ENCODE measurements at regions not wholly inside any gene's neighbourhood (a gene's known extent, or its start where the extent isn't known, plus 50 kb on each side); places are given as distances from the start of the nearest gene placed in this dataset.

- no peak for DNase-seq (ENCODE audit: low read depth)
Observed at GRCh38 chr4:13181681-13182080, 302.5 kb downstream of the RAB28 start.

GRCh38 chr4:13180701-13181100 is 303.4 kb downstream of the RAB28 start:
- DNase-seq (ENCODE audit: low read depth), result no peak

DNA sequence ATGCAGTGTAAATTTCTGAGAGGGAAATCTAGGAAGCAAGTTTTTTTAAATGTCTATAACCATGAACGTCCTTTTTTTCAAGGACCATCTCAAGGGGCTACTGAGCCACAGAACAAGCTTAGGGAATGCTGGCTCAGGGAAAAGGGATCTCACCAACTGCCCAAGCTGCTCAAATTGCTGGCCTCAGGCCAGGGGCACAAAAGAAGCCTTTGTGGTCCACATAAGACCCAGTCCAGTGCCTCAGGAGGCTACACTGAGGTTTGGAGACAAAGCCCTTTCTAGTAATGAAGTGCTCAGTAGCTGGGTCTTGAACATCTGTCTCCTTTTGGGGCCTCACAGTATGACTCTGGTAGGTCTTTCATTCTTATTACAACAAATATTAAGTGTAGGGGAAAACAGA is 305.5 kb downstream of the RAB28 start:
- no peak for DNase-seq (ENCODE audit: low read depth)

DNA sequence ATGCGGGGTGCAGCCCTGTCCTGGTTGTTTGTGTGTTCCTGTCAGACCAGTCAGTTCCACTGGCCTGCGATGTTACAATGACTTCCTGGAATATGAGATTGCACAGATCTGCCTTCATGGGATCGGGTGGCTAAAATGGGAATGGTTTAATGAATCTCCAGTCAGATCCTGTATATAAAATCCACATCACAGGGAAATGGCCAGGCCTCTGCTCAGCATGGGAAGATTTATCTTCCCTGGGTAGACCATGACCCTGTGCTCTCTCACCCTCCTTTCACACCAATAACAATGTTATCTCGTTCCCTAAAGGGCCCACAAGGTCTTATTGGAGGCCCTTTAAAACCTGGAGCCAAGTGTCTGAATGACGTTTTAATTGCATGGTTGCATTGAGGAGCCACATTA is 307.4 kb downstream of the RAB28 start:
- DNase-seq (ENCODE audit: low read depth), result no peak

DNA sequence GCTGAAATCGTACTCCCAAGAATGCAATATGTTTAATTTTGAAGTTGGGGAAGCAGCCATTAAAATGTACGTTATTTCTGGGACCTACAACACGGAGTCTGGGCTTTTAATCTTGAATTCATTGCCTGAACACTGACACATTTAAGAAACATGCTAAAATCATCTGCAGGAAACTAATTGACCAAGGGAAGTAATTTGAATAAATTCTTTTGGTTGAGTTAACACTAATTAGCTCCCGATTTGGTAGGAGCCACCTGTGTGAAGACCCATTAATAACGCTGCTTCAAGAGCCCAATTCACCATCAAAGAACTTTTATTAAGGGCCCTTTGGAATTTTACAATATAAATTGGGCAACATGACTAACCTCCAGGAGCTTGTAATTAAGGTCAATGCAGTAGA is 309.2 kb downstream of the RAB28 start:
- no peak for DNase-seq (ENCODE audit: low read depth)

GRCh38 chr4:13174001-13174400 is 310.1 kb downstream of the RAB28 start:
- no peak for DNase-seq (ENCODE audit: low read depth)

GRCh38 chr4:13171292-13172057 is 312.7 kb downstream of the RAB28 start:
- DNase-seq (ENCODE audit: low read depth), result no peak

DNA sequence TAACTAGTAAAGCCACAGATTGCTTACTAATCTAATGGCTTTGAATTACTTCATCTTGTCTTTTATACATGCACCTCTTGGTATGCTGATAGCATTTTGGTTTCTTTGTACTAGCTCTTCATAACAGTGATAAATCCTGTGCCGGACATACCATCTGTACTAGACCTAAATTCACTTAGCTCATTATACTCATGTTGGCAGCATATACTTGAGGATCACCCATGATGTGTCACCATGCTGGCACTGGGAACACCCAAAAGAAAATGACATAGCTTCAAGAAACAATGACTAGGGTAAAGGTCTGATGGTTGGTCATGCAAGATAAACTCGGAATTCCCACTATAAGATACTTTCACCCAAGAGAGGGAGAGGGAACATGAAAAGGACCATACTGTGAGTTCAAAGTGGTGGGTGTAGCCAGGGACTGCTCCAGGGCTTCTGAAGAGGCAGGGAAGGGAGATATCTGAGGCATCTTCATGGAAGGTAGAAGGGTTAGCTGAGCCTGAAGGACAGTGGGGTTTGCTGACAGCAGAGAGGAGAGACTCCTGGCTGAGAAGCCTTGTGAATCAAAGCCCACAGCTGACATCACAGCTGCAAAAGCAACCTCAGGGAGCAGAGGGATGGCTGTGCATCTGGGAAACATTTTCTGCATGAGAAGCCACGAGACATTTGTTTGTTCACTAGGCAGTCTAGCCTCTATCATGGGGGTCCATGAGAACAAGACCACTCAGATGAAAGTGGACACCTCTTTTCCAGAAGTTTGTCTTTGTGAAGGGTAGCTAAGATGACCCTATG is 314.2 kb downstream of the RAB28 start:
- no peak for DNase-seq (ENCODE audit: low read depth)

GRCh38 chr4:13168326-13168725 is 315.8 kb downstream of the RAB28 start:
- DNase-seq (ENCODE audit: low read depth), result no peak

- DNase-seq (ENCODE audit: low read depth), result no peak
Observed at GRCh38 chr4:13166214-13166613, 317.9 kb downstream of the RAB28 start.

- DNase-seq (ENCODE audit: low read depth), result no peak
Observed at GRCh38 chr4:13164783-13165331, 319.3 kb downstream of the RAB28 start.

DNA sequence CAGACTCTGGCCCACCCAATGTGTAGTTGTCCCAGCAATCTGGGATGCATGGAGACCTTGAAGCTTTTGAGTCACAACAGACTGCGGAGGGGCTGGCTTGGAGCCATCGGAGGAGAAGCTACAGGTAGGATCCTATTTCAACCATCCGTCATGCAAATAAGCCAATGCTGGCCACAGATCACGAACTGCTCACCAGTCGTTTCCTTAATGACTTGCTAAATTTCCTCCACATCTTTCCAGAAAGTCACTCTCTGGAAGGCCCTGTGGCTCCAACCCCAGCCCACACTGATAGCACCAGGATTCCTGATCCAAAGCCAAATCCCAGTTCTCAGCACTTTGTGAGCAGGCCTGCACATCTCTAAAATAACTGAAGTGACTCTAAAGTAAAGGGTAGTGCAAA is 321.3 kb downstream of the RAB28 start:
- DNase-seq (ENCODE audit: low read depth), result no peak

- no peak for DNase-seq (ENCODE audit: low read depth)
Observed at GRCh38 chr4:13160920-13161319, 323.2 kb downstream of the RAB28 start.

DNA sequence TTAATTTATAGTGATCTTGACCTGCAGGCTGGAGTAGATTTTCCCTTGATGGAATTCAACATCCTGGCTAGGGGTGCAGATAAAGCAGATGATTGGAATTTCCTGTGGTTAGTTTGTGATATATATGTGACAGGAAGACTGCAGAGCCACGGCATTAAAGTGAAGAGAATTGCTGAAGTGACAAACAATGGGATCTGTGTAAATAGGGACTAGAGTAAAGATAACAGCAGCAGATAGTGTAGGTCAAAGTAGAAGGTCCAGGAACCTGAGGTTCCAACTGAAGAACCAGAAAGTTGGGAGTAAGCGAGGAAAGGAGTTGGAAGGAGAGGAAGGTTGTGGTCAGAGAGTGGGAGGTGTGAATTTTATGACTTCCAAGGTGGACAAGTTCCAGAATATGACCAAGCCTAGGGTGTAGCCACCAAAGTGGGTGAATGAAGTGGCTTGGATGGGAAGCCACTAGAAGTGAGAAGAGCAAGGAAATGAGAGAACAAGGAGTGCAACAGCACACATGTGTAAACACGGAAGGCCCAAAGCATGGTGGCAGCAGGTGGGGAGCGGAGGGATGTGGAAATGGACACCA is 325.0 kb downstream of the RAB28 start:
- DNase-seq (ENCODE audit: low read depth), result no peak

DNA sequence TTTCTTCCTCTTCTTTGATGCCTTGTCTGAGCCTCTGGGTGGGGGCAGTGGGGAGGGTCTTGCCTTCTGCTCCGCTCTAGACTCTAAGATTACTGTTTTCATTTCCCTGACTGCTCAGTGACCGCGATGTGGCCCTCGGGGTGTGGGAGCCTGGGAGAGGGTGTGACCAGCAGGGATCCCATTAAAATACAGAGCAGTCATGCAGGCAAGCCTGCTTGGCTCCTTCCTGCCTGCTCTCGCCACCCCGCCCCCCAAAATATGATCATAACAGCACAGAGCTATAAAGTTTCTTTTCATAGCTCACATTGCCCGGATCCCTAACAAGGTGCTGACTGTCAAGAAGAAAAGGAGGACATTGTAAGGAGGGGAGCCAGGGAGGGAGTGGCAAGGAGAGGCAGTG is 332.9 kb downstream of the RAB28 start:
- no peak for DNase-seq (ENCODE audit: low read depth)

DNA sequence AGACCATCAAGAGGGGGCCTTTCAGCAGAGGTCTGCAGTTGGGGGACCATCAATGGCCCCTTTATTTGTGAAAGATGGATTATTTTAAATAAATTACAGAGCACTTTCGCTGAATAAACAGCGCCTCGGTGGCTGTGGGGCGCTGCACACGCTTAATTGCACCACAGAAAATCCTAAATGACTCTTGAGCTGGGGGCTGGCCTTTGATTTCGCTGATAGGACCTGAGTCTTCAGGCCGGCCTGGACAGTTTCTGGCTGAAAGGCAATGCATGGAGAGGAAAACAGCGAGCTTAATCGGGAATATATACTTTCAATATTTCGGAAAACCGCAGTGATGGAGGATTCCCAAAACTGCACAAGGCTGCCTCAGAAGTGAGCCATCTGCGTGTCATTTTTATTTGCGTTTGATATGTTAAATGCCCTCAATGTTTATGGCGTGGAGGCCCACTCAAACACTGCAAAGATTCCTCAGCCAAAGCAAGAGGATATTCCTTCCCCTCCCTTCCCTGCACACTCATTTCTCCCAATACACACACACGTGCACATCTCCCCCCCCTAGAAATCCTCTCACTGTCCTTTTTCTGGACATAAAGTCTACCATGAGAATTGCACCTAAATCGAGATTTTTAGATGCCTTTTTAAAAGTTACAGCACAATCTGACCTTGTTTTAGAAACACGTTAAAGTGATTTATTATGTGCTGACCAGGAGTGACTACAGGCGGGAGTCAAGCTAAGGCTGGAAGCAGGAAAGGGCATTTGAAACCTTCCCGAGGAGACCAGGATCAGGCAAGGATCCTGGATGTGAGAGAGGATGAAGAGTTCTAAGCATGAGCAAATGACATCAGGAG is 340.7 kb downstream of the RAB28 start:
- DNase-seq (ENCODE audit: low read depth), result no peak

DNA sequence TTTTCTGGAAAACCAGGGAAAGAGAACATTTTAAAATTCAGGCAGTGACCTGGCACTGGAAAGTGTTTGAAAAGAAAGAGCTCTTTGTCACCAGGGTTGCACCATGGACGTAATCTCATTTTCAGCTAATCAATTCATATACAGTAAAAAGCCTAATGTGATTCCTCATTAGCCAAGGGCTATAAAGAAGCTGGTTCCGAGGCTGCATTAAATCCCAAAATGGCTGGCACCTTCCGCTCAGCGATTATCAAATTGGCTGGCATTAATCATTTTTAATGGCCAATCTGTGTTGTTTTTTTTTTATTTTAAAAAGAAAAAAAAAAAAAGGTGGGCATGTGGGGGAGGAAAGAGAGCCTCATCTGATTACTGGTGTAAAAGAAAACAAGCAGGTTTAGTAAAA is 341.4 kb downstream of the RAB28 start:
- no peak for DNase-seq (ENCODE audit: low read depth)

DNA sequence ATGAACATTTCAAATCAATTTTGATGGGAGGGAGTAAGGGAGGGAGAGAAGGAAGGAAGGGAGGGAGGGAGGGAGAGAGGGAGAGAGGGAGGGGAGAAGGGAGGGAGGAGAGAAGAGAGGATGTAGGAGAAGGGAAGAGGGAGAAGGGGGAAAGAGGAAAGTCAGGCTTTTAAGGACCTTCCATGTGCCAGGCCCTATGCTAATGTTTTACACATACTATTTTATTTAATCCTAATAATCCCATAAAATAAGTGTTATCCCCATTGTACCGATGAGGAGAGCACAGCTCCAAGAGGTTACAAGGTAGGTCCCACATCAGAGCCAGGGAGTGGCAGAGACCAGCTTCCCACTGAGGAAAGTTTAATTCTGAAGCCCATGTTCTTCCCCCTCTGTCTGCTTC is 341.9 kb downstream of the RAB28 start:
- DNase-seq (ENCODE audit: low read depth), result no peak

- no peak for DNase-seq (ENCODE audit: low read depth)
Observed at GRCh38 chr4:13137390-13137789, 346.8 kb downstream of the RAB28 start.

GRCh38 chr4:13133700-13134099 is 350.4 kb downstream of the RAB28 start:
- DNase-seq (ENCODE audit: low read depth), result no peak

GRCh38 chr4:13130848-13131247 is 353.3 kb downstream of the RAB28 start:
- DNase-seq (ENCODE audit: low read depth), result no peak

DNA sequence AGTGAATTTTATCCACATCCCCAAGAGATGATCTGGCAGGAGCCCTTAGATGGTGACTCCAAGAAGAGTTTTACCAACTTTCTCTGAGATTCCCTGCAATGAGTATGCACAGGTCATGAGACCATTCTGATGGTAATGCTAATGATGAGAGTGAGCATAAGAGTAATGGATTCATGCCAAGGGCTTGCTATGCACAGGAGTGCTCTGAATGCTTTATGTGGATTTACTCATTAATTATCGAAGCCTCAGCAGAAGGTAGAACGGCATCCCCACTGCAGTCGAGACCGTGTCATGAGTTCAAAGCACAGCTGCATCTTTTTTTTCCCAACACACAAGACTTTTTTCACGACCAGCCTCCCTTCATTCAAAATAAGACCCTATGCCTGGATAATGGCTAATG is 355.0 kb downstream of the RAB28 start:
- no peak for DNase-seq (ENCODE audit: low read depth)
